GM18498 (cell line): ENCODE measurements at regions not wholly inside any gene's neighbourhood (a gene's known extent, or its start where the extent isn't known, plus 50 kb on each side); places are given as distances from the start of the nearest gene placed in this dataset.

ENCODE experiments used
- ATAC-seq: cut with Tn5 transposase; IDR thresholded peaks from one replicate; pipeline ENCODE4 v1.9.1; 2021; ENCODE audit warnings: mild to moderate bottlenecking, moderate library complexity; ENCODE audit not compliant: unreplicated experiment

- ATAC-seq: no peak
These were observed 482.7 kb downstream of the SLITRK6 start for GRCh38 chr13:85316506-85317025.

- ATAC-seq: no peak
These were observed 484.5 kb downstream of the SLITRK6 start for GRCh38 chr13:85314686-85315085.

DNA sequence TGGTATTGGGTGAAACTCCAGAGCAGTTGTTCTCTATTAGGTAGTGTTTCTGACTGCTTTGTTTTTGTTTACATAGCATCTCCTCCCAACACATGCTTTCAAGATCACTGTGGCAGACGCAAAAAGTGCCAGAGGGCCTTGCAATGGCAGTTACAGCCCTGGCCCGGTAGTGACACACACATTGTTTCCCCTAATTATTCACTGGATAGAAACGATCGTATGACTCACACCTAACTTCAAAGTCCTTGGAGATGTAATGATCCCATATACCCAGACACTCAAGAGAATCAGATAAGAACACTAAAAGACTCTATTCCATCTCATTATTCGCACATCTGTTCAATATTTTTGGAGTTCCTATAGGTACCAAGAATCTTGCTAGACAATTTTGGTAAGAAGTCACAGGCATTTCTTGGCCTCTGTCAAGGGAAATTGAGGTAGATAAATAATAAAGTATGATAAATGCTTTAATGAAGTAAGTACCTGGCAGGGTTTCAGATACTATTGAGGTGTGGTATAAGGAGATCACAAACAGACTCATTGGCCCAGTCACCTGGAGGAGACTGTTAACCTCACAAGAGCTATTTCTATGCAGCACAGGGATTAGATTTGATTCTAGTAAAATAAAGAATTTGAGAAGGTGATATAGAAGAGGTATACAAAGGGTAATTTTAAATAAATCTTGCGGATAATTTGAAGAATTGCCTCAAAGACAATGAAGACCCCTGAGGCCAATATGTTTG lies 485.3 kb downstream of the SLITRK6 start:
- ATAC-seq: no peak

- no peak for ATAC-seq
These were observed 487.1 kb downstream of the SLITRK6 start for GRCh38 chr13:85312071-85312470.

DNA sequence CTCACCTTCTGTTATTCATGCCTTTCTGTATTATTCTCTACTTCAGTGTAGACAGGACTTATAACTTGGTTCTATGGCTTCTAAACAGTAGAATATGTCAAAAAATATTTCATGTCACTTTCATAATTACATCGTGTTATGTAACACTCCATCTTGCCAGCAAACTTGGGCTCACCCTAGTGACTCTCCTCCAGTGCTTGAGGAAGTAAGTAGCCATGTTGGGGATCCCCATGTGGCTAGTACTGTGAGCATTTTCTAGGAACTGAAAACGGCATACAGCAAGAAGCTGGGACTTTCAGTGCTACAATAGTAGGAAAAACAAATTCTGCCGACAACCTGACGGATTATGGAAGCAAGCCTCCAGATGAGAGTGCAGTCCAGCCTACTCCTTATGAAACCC lies 495.6 kb downstream of the SLITRK6 start:
- ATAC-seq: no peak

DNA sequence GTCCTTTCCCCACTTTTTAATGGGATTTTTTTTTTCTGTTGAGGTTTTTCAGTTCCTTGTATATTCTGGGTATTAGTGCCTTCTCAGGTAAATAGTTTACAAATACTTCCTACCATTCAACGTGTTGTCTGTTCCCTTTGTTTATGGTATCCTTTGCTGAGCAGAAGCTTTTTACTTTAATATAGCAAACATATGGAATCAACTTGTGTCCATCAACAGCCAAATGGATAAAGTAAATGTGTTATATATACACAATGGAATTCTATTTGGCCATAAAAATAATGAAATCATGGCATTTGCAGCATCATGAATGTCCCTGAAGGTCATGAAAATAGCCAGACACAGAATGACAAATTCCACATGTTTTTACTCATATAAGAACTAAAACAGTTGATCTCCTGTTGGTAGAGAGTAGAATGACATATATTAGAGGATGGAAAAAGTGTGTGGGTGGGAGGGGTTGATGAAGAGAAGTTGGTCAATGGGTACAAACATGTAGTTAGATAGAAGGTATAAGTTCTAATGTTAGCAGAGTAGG lies 500.8 kb downstream of the SLITRK6 start:
- no peak for ATAC-seq

GRCh38 chr13:85288698-85289097 lies 510.5 kb downstream of the SLITRK6 start:
- ATAC-seq: no peak

DNA sequence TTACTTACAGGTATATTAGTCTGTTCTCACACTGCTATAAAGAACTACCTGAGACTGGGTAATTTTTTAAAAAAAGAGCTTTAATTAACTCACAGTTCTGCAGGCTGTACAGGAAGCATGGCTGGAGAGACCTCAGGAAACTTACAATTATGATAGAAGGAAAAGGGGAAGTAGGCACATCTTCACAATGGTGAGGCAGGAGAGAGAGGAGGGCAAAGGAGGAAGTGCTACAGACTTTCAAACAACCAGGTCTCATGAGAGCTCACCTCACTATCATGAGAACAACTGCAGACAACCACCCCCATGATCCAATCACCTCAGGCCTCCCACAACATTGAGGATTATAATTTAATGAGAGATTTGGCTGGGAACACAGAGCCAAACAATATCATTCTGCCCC lies 511.7 kb downstream of the SLITRK6 start:
- no peak for ATAC-seq

- ATAC-seq: no peak
These were observed 513.1 kb downstream of the SLITRK6 start for GRCh38 chr13:85286081-85286480.

- ATAC-seq: no peak
These were observed 514.9 kb downstream of the SLITRK6 start for GRCh38 chr13:85284349-85284748.

GRCh38 chr13:85283408-85283807 lies 515.8 kb downstream of the SLITRK6 start:
- no peak for ATAC-seq

GRCh38 chr13:85282876-85283275 lies 516.3 kb downstream of the SLITRK6 start:
- no peak for ATAC-seq

GRCh38 chr13:85278851-85279250 lies 520.4 kb downstream of the SLITRK6 start:
- no peak for ATAC-seq

- ATAC-seq: no peak
These were observed 521.5 kb downstream of the SLITRK6 start for GRCh38 chr13:85277748-85278147.

- ATAC-seq: no peak
These were observed 532.4 kb downstream of the SLITRK6 start for GRCh38 chr13:85266771-85267170.

- no peak for ATAC-seq
These were observed 532.9 kb downstream of the SLITRK6 start for GRCh38 chr13:85266331-85266730.

DNA sequence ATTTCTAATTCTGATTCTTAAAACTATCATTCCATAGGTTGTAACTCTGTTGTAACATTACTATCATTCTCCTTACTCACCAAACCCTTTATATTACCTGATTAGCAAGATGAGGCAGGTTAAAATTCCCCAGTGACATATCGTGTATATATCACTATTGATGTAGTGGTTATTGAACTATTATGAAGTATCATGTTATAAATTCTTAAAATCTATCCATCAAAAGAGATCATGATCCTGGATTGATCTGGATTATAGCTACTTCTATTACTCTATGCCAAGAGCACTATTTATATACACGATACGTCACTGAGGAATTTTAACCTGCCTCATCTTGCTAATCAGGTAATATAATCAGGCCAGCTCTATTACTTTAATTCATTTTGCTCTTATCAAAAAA lies 533.9 kb downstream of the SLITRK6 start:
- ATAC-seq: no peak

DNA sequence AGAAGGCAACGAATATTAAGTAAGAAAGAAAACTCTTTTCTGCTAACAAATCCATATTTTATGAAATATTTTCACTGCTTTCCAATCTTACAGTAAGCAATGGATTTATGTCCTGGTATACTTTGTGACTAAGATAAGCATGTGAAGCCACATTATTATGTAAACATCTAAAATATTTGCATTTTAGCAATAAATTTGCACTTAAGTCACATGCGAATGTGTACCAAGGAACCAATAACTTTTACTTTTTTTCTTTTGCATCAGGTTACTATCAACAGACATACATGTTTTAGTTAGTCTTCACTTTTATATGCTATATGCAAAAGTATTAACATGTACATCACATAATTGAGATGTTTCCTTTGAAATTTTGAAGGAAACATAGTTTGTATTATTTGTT lies 536.7 kb downstream of the SLITRK6 start:
- no peak for ATAC-seq

DNA sequence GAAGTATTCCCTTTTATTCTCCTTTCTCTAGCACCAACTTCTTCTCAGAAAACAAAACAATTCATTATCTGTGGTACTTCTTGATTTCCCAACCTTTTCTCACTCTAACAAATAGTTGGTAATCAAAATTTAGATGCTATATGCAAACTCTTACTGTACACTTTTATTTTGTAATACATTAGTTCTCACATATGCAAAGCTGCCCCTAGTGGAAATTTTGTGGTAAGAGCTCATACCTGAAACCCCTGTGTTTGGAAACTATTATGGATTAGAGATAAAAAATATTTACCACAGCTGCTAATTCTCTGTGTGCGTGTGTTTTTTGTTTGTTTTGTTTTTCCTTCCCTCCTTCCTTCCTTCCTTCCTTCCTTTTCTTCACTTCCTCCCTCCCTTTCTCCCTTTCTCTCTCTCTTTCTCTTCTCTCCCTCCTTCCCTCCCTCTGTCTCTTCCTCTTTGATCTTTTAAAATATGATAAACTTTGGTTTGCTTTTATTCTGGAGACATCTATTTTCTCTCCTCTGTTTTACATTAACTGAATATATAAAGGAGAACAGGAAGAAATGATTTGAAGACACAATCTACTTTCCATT lies 537.4 kb downstream of the SLITRK6 start:
- no peak for ATAC-seq

DNA sequence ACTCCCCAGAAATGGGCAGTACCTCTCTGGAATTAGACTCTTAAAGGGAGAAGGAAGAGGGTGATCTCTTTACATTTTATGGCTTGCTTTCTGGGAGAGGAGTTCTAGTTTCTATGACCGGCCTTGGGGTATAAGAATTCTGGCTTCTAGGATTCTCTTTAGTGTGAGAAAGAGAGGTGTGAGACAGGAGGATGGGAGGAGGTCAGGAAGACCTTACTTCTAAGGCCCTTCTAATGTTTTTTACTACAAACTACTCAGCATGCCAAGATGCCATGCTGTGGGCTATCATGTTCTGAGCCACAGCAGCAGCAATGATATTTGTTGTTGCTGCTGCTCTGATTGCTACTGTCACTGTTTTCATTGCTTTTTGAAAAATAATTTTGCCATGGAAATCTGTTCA lies 538.3 kb downstream of the SLITRK6 start:
- no peak for ATAC-seq

GRCh38 chr13:85255978-85256377 lies 543.2 kb downstream of the SLITRK6 start:
- ATAC-seq: no peak

DNA sequence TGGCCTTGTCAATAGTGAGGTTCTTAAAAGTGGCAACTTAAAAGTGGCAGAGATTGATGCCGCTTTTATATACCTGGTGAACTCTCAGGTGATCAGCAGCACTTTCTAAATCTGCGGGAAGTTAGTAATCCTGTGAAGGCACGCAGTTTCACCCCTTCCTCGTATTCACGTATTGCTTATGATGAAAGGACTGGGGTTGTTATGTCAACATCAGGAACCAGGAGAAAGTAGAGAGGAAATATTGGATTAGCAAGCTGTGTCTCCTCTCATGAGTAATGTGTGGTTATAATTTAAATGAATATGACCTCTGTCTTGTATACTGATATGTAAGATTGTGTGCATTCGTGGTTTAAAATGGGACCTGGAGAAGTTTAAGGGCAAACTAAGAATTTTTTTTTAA lies 544.6 kb downstream of the SLITRK6 start:
- no peak for ATAC-seq
